Activated CD8-positive, alpha-beta memory T cell treated with anti-CD3 and anti-CD28 coated beads, Interleukin-2, amount 50 U/mL, for 24 hours (primary cell): ENCODE measurements at regions not wholly inside any gene's neighbourhood (a gene's known extent, or its start where the extent isn't known, plus 50 kb on each side); places are given as distances from the start of the nearest gene placed in this dataset.

Experiments used
- DNase-seq: peaks from one replicate; pipeline ENCODE4 v3.0.0-alpha.2; 2020; ENCODE audit errors: extremely low read depth

- DNase-seq = no peak
Observed at GRCh38 chr11:113554526-113554925, 79.3 kb upstream of the DRD2 start.

GRCh38 chr11:113553915-113554314 is 78.7 kb upstream of the DRD2 start:
- no peak for DNase-seq

GRCh38 chr11:113553235-113553634 is 78.0 kb upstream of the DRD2 start:
- DNase-seq = no peak

GRCh38 chr11:113552271-113552670 is 77.1 kb upstream of the DRD2 start:
- DNase-seq = no peak

GRCh38 chr11:113551645-113552044 is 76.4 kb upstream of the DRD2 start:
- DNase-seq = no peak

GRCh38 chr11:113549611-113550578 is 74.7 kb upstream of the DRD2 start:
- no peak for DNase-seq

- DNase-seq = no peak
Observed at GRCh38 chr11:113549061-113549460, 73.9 kb upstream of the DRD2 start.

GRCh38 chr11:113547739-113548138 is 72.5 kb upstream of the DRD2 start:
- DNase-seq = no peak

GRCh38 chr11:113546757-113547507 is 71.7 kb upstream of the DRD2 start:
- DNase-seq = no peak

GRCh38 chr11:113542420-113542819 is 67.2 kb upstream of the DRD2 start:
- no peak for DNase-seq

GRCh38 chr11:113540416-113541330 is 65.5 kb upstream of the DRD2 start:
- no peak for DNase-seq

GRCh38 chr11:113538451-113539412 is 63.5 kb upstream of the DRD2 start:
- DNase-seq = no peak

- no peak for DNase-seq
Observed at GRCh38 chr11:113534625-113535024, 59.4 kb upstream of the DRD2 start.

- DNase-seq = no peak
Observed at GRCh38 chr11:113533425-113533698, 58.2 kb upstream of the DRD2 start.

- peak; percentile 7 for DNase-seq
Observed at GRCh38 chr11:113532697-113533424, 57.7 kb upstream of the DRD2 start.

GRCh38 chr11:113531575-113532451 is 56.6 kb upstream of the DRD2 start:
- no peak for DNase-seq

GRCh38 chr11:113531083-113531482 is 55.9 kb upstream of the DRD2 start:
- DNase-seq = no peak

GRCh38 chr11:113529606-113530005 is 54.4 kb upstream of the DRD2 start:
- DNase-seq = no peak

- no peak for DNase-seq
Observed at GRCh38 chr11:113528982-113529381, 53.8 kb upstream of the DRD2 start.
